OCI-LY1 (cell line): ENCODE measurements at regions not wholly inside any gene's neighbourhood (a gene's known extent, or its start where the extent isn't known, plus 50 kb on each side); places are given as distances from the start of the nearest gene placed in this dataset.

Source experiments
- EZH2 ChIP-seq: fragments of 200-600 bp; sonication (generic), shearing (Covaris generic); IDR thresholded peaks from 2 replicates; pipeline ENCODE4 v1.8.0; 2017; ENCODE audit warnings: borderline replicate concordance, mixed run types, mild to moderate bottlenecking, antibody characterized with exemption, low read length, moderate library complexity, mixed read lengths
- TF ChIP-seq, protein P1 (sequence below): fragments of 200-600 bp; sonication (generic), shearing (Covaris generic); IDR thresholded peaks from 2 replicates; pipeline ENCODE4 v1.5.1; 2017; ENCODE audit warnings: mild to moderate bottlenecking, antibody characterized with exemption, low read length, moderate library complexity, mixed read lengths

DNA sequence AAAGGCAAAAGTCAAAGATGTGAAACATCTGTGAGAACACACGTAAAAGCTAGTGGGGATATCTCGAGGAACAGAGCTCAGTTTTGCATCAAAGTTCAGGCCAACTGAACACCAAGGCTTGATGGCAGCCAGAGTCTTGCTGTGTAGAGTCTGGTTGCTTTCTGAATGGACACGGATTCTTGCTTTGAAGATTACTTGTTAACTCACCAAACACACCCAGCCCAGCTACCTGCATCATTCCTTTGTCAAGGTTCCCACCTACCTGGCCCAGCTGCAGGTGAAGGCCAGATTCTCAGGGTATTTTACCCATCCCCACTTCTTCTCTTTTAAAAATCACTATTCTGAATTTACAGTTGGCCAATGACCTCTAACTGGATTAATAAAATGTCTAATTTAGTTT lies 174.4 kb upstream of the PHYHIPL start:
- TF ChIP-seq, protein P1, sequence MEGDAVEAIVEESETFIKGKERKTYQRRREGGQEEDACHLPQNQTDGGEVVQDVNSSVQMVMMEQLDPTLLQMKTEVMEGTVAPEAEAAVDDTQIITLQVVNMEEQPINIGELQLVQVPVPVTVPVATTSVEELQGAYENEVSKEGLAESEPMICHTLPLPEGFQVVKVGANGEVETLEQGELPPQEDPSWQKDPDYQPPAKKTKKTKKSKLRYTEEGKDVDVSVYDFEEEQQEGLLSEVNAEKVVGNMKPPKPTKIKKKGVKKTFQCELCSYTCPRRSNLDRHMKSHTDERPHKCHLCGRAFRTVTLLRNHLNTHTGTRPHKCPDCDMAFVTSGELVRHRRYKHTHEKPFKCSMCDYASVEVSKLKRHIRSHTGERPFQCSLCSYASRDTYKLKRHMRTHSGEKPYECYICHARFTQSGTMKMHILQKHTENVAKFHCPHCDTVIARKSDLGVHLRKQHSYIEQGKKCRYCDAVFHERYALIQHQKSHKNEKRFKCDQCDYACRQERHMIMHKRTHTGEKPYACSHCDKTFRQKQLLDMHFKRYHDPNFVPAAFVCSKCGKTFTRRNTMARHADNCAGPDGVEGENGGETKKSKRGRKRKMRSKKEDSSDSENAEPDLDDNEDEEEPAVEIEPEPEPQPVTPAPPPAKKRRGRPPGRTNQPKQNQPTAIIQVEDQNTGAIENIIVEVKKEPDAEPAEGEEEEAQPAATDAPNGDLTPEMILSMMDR: no peak
- no peak for TF ChIP-seq EZH2
